ENCODE measurements at regions not wholly inside any gene's neighbourhood (a gene's known extent, or its start where the extent isn't known, plus 50 kb on each side); places are given as distances from the start of the nearest gene placed in this dataset.

- TF ChIP-seq EZH2 (IDR thresholded peaks at IDR 0.05) (no peak), POLR2AphosphoS5 (IDR thresholded peaks at IDR 0.05; ENCODE audit: borderline replicate concordance, low read depth, low read length) (no peak), FOXP2 (optimal IDR thresholded peaks at IDR 0.05; ENCODE audit: control extremely low read depth, extremely low read length, insufficient read depth) (no peak)
Measured at GRCh38 chr13:87961546-87961945, 290.4 kb downstream of the SLITRK5 start.
